Right lobe of liver (tissue), 6 donors: ENCODE measurements at regions not wholly inside any gene's neighbourhood (a gene's known extent, or its start where the extent isn't known, plus 50 kb on each side); places are given as distances from the start of the nearest gene placed in this dataset.

Source experiments
- ATAC-seq, 4 donors: fragments of 200-7000 bp; cut with Tn5 transposase; one replicate each; pipeline ENCODE4 v1.9.1; 2020; ENCODE audit warnings: mild to moderate bottlenecking in 4 of 4, moderate library complexity in 4 of 4
- DNase-seq, 3 donors: peaks; one replicate each; pipeline ENCODE4 v3.0.0-alpha.2; 2020
- H3K27ac ChIP-seq, 3 donors: fragments of 200-600 bp; one replicate each; pipeline ENCODE4 v1.8.0; 2022
- H3K27me3 ChIP-seq, 2 donors: fragments of 200-600 bp; one replicate each; pipeline ENCODE4 v1.8.0; 2022
- H3K36me3 ChIP-seq, 4 donors: fragments of 200-600 bp; sonication (generic) in 1 of 4; one replicate each; pipeline versions ENCODE4 v1.5.1 to v1.8.0; 2017 to 2022; ENCODE audit warnings: control low read depth in 1 of 4
- H3K4me1 ChIP-seq, 4 donors: fragments of 200-600 bp; sonication (generic) in 1 of 4; one replicate each; pipeline versions ENCODE4 v1.5.1 to v1.8.0; 2017 to 2022; ENCODE audit warnings: control low read depth in 1 of 4
- H3K4me3 ChIP-seq, 3 donors: fragments of 200-600 bp; one replicate each; pipeline ENCODE4 v1.8.0; 2022
- H3K9me3 ChIP-seq, 4 donors: fragments of 200-600 bp; sonication (generic) in 1 of 4; one replicate each; pipeline versions ENCODE4 v1.5.1 to v1.8.0; 2017 to 2022; ENCODE audit warnings: control low read depth in 1 of 4
- CTCF ChIP-seq, 4 donors: fragments of 200-600 bp in 3 of 4; fragments of 450-650 bp in 1 of 4; IDR thresholded peaks; one replicate each; pipeline versions ENCODE4 v1.5.1 to v1.8.0; 2016 to 2022; ENCODE audit warnings: antibody characterized with exemption in 4 of 4, mild to moderate bottlenecking in 2 of 4
- POLR2A ChIP-seq: fragments of 450-650 bp; IDR thresholded peaks from one replicate; pipeline ENCODE4 v1.6.1; 2017; ENCODE audit warnings: antibody characterized with exemption, mild to moderate bottlenecking
- WGBS: methylation state at CpG from one replicate; pipeline ENCODE4 v1.1.6; 2018; ENCODE audit warnings: low coverage, low lambda C conversion rate; ENCODE audit not compliant: insufficient coverage; ENCODE audit errors: missing lambda C conversion rate; 5-methylcytosine and 5-hydroxymethylcytosine counted together
- intact Hi-C, 2 donors: fragments of 100-400 bp; cut with DNase I; formaldehyde crosslinking; loops; one replicate each; pipeline versions ENCODE4 v1.11.2 to v1.14.1; 2022
- donor health status: DM: no; HTN: yes; CAD: no.
- donor health status: DM: no; HTN: no; CAD: no.
- donor health status: DM: no; HTN: no; CAD: no.
- donor health status: DM: no; HTN: yes; CAD: no.
- donor health status: DM: no; HTN: yes; CAD: no.

GRCh38 chr22:48070083-48070482 is 1307.6 kb downstream of the TBC1D22A start:
- Histone ChIP-seq H3K36me3 (no peaks in the 10 kb centered on the region), H3K4me3 (no peak overlapping the region), H3K9me3 (no peaks in the 10 kb centered on the region), H3K27ac (no peak overlapping the region), H3K4me1 (no peaks in the 10 kb centered on the region), H3K27me3 (no peaks in the 10 kb centered on the region)
- intact Hi-C loops, result no loop called here
- no peak for ATAC-seq
- 84% methylated on average over 5 of the region's 9 CpGs for WGBS
- DNase-seq, result no peak
- no peak for TF ChIP-seq POLR2A

- no peak overlapping the region for H3K27ac ChIP-seq
- H3K4me3 ChIP-seq, result no peak overlapping the region
- no peaks in the 10 kb centered on the region for H3K36me3 ChIP-seq
- no peak for TF ChIP-seq POLR2A
- no peak for TF ChIP-seq CTCF (IDR thresholded peaks at IDR 0.05)
- H3K9me3 ChIP-seq, result no peaks in the 10 kb centered on the region
- WGBS, result 61% methylated on average over 2 of the region's 2 CpGs
- ATAC-seq (no peak), DNase-seq (no peak)
- intact Hi-C loops, result no loop called here
- no peaks in the 10 kb centered on the region for H3K27me3 ChIP-seq
- no peaks in the 10 kb centered on the region for H3K4me1 ChIP-seq
Observed at GRCh38 chr22:48069256-48069655, 1306.8 kb downstream of the TBC1D22A start.

- Histone ChIP-seq H3K4me3 (no peak overlapping the region), H3K27me3 (no peaks in the 10 kb centered on the region), H3K36me3 (no peaks in the 10 kb centered on the region), H3K9me3 (no peaks in the 10 kb centered on the region), H3K27ac (no peak overlapping the region), H3K4me1 (no peaks in the 10 kb centered on the region)
- DNase-seq (no peak), ATAC-seq (no peak)
- intact Hi-C loops, result no loop called here
- TF ChIP-seq POLR2A, result no peak
- no peak for TF ChIP-seq CTCF (IDR thresholded peaks at IDR 0.05)
- WGBS, result 68% methylated on average over 16 of the region's 18 CpGs
Observed at GRCh38 chr22:48068323-48068885, 1306.0 kb downstream of the TBC1D22A start.

GRCh38 chr22:48065892-48066291 is 1303.4 kb downstream of the TBC1D22A start:
- H3K27ac ChIP-seq, result no peak overlapping the region
- H3K9me3 ChIP-seq, result no peaks in the 10 kb centered on the region
- no peaks in the 10 kb centered on the region for H3K27me3 ChIP-seq
- H3K4me1 ChIP-seq, result no peaks in the 10 kb centered on the region
- no peaks in the 10 kb centered on the region for H3K36me3 ChIP-seq
- H3K4me3 ChIP-seq, result no peak overlapping the region
- TF ChIP-seq CTCF (IDR thresholded peaks at IDR 0.05) (no peak), POLR2A (no peak)
- intact Hi-C loops, result no loop called here
- no CpG with 5 or more reads among the region's 7 CpGs for WGBS
- no peak for ATAC-seq
- DNase-seq, result no peak

GRCh38 chr22:48061726-48062125 is 1299.3 kb downstream of the TBC1D22A start:
- no peak for DNase-seq
- H3K27me3 ChIP-seq, result no peaks in the 10 kb centered on the region
- intact Hi-C loops, result no loop called here
- no peaks in the 10 kb centered on the region for H3K9me3 ChIP-seq
- H3K4me3 ChIP-seq, result no peak overlapping the region
- no peaks in the 10 kb centered on the region for H3K36me3 ChIP-seq
- no peak for ATAC-seq
- TF ChIP-seq POLR2A, result no peak
- no peak for TF ChIP-seq CTCF (IDR thresholded peaks at IDR 0.05)
- WGBS, result 71% methylated on average over 4 of the region's 4 CpGs
- H3K4me1 ChIP-seq, result no peaks in the 10 kb centered on the region
- no peak overlapping the region for H3K27ac ChIP-seq
